GM12878 (cell line): ENCODE measurements at regions not wholly inside any gene's neighbourhood (a gene's known extent, or its start where the extent isn't known, plus 50 kb on each side); places are given as distances from the start of the nearest gene placed in this dataset.

Experiments
- HDAC6 ChIP-seq: fragments of 200-600 bp; sonication (generic); IDR thresholded peaks from one replicate; pipeline ENCODE4 v1.8.0; 2017; ENCODE audit warnings: antibody characterized with exemption; ENCODE audit not compliant: unreplicated experiment
- KAT2A ChIP-seq: conservative IDR thresholded peaks from 2 replicates; pipeline ENCODE4 v1.6.1; 2011; ENCODE audit warnings: low read depth, low read length; ENCODE audit not compliant: control insufficient read depth
- MYC ChIP-seq: IDR thresholded peaks from 2 replicates; pipeline ENCODE4 v1.6.1; 2011; ENCODE audit warnings: mild to moderate bottlenecking, low read length, moderate library complexity, inconsistent platforms; ENCODE audit not compliant: insufficient read depth, insufficient replicate concordance, insufficient read length, severe bottlenecking
- NFXL1 ChIP-seq: fragments of 450-650 bp; IDR thresholded peaks from 2 replicates; pipeline ENCODE4 v1.6.1; 2017; ENCODE audit warnings: antibody characterized with exemption, mild to moderate bottlenecking, borderline replicate concordance
- NR2C1 ChIP-seq: fragments of 450-650 bp; IDR thresholded peaks from 2 replicates; pipeline ENCODE4 v1.6.1; 2017; ENCODE audit warnings: antibody characterized with exemption, mild to moderate bottlenecking, moderate library complexity
- NR2C2 ChIP-seq: IDR thresholded peaks from 2 replicates; pipeline ENCODE4 v1.6.1; 2011; ENCODE audit warnings: borderline replicate concordance, low read depth; ENCODE audit not compliant: control insufficient read depth, insufficient read length
- RELB ChIP-seq: fragments of 450-650 bp; IDR thresholded peaks from 2 replicates; pipeline ENCODE4 v1.6.1; 2017; ENCODE audit warnings: low read depth, mild to moderate bottlenecking, moderate library complexity
- SIX5 ChIP-seq: IDR thresholded peaks from 2 replicates; pipeline ENCODE4 v1.6.1; 2011; ENCODE audit warnings: mild to moderate bottlenecking, low read depth, low read length, moderate library complexity; ENCODE audit not compliant: severe bottlenecking
- TBL1XR1 ChIP-seq: IDR thresholded peaks from 2 replicates; pipeline ENCODE4 v1.6.1; 2012; ENCODE audit warnings: low read depth, low read length, improper control_type of control experiment
- TCF3 ChIP-seq: IDR thresholded peaks from 2 replicates; pipeline ENCODE4 v1.6.1; 2012; ENCODE audit warnings: low read depth, mild to moderate bottlenecking, low read length, borderline replicate concordance; ENCODE audit not compliant: insufficient read depth
- ZBTB11 ChIP-seq: fragments of 450-650 bp; formaldehyde crosslinking; IDR thresholded peaks from 2 replicates; pipeline ENCODE4 v1.5.0; 2022; ENCODE audit warnings: mild to moderate bottlenecking, missing genetic modification characterization

- TF ChIP-seq RELB = no peak
- no peak for TF ChIP-seq NFXL1
- TF ChIP-seq ZBTB11 (CRISPR knock-in tag) = no peak
- TF ChIP-seq SIX5 = no peak
- TF ChIP-seq MYC = no peak
- no peak for TF ChIP-seq TCF3
- TF ChIP-seq NR2C1 = no peak
- no peak for TF ChIP-seq NR2C2
- TF ChIP-seq HDAC6 = no peak
- TF ChIP-seq KAT2A = no peak
- no peak for TF ChIP-seq TBL1XR1
Observed at GRCh38 chr17:63132459-63132911, 166.4 kb downstream of the TANC2 start (continued).
